A673 (cell line): ENCODE measurements at regions not wholly inside any gene's neighbourhood (a gene's known extent, or its start where the extent isn't known, plus 50 kb on each side); places are given as distances from the start of the nearest gene placed in this dataset.

ENCODE experiments used
- BruUV-seq: library from RNA; stranded (reverse); fragments of 400-500 nt; replicated peaks from 2 replicates; lab custom pipeline; 2021; lab: Mats Ljungman, UMichigan
- CTCF ChIA-PET: fragments of 300-600 bp; sonication (Branson Sonifier 250); formaldehyde crosslinking; loops from one replicate; lab custom pipeline; 2022; ENCODE audit warnings: antibody characterized with exemption; lab: Charles Lee
- POLR2A ChIA-PET: fragments of 300-600 bp; sonication (Branson Sonifier 250); formaldehyde crosslinking; loops from one replicate; lab custom pipeline; 2022; ENCODE audit warnings: antibody characterized with exemption; ENCODE audit not compliant: low non-redundant PET; lab: Charles Lee
- DNase-seq: peaks from one replicate; pipeline ENCODE4 v3.0.0-alpha.2; 2015; ENCODE audit warnings: low spot score
- H3K27ac ChIP-seq: fragments of 200-600 bp; sonication (generic); 2 replicates; pipeline ENCODE4 v1.5.1; 2016; ENCODE audit warnings: mixed run types, low read depth, mild to moderate bottlenecking, mixed read lengths, antibody characterized with exemption, low read length; ENCODE audit not compliant: poor library complexity, severe bottlenecking
- H3K27me3 ChIP-seq: fragments of 200-600 bp; sonication (generic); replicated peaks from 2 replicates; pipeline ENCODE4 v1.6.1; 2017; ENCODE audit warnings: mixed run types, low read depth, mild to moderate bottlenecking, mixed read lengths, antibody characterized with exemption, low read length; ENCODE audit not compliant: insufficient read depth, poor library complexity
- H3K36me3 ChIP-seq: fragments of 200-600 bp; sonication (generic); 2 replicates; pipeline ENCODE4 v1.6.1; 2016; ENCODE audit warnings: mixed run types, mild to moderate bottlenecking, mixed read lengths, antibody characterized with exemption, low read length; ENCODE audit not compliant: insufficient read depth, poor library complexity, severe bottlenecking
- H3K4me1 ChIP-seq: fragments of 200-600 bp; sonication (generic); 2 replicates; pipeline ENCODE4 v1.6.1; 2017; ENCODE audit warnings: mixed run types, mild to moderate bottlenecking, mixed read lengths, antibody characterized with exemption, low read length; ENCODE audit not compliant: insufficient read depth, poor library complexity, severe bottlenecking
- H3K4me3 ChIP-seq: fragments of 200-600 bp; sonication (generic); 2 replicates; pipeline ENCODE4 v1.5.1; 2016; ENCODE audit warnings: low read depth, mixed run types, mild to moderate bottlenecking, mixed read lengths, low read length; ENCODE audit not compliant: poor library complexity, severe bottlenecking
- H3K9me3 ChIP-seq: fragments of 200-600 bp; sonication (generic); 2 replicates; pipeline ENCODE4 v1.6.1; 2016; ENCODE audit warnings: mixed run types, low read depth, mild to moderate bottlenecking, mixed read lengths, antibody characterized with exemption, low read length; ENCODE audit not compliant: poor library complexity, severe bottlenecking
- CTCF ChIP-seq: fragments of 300-800, 200-600 bp; sonication (generic); conservative IDR thresholded peaks from 2 replicates; pipeline ENCODE4 v1.5.1; 2017; ENCODE audit warnings: low read depth, mild to moderate bottlenecking, antibody characterized with exemption, low read length, moderate library complexity, mixed read lengths
- EZH2 ChIP-seq: fragments of 200-600 bp; sonication (generic); IDR thresholded peaks from 2 replicates; pipeline ENCODE4 v1.6.1; 2017; ENCODE audit warnings: borderline replicate concordance, low read depth, mild to moderate bottlenecking, mixed read lengths, antibody characterized with exemption, low read length; ENCODE audit not compliant: poor library complexity, severe bottlenecking
- intact Hi-C: fragments of 100-400 bp; cut with micrococcal nuclease; formaldehyde crosslinking; loops from one replicate; pipeline ENCODE4 v1.10.0; 2022; ENCODE audit not compliant: unreplicated experiment

- intact Hi-C loops: no loop called here
- POLR2A ChIA-PET: no interaction called here
- H3K9me3 ChIP-seq: no peaks in the 10 kb centered on the region
- H3K27ac ChIP-seq: no peak overlapping the region
- H3K27me3 ChIP-seq: no peaks in the 10 kb centered on the region
- H3K4me3 ChIP-seq: no peak overlapping the region
- CTCF ChIA-PET: no interaction called here
- no peaks in the 10 kb centered on the region for H3K36me3 ChIP-seq
- BruUV-seq: no TSS peak
- no peak for TF ChIP-seq CTCF
- TF ChIP-seq EZH2: no peak
- H3K4me1 ChIP-seq: no peaks in the 10 kb centered on the region
- no peak for DNase-seq
Measured at GRCh38 chr5:9852671-9853070, 222.5 kb upstream of the TAS2R1 start.

- ChIA-PET POLR2A (no interaction called here), CTCF (no interaction called here)
- DNase-seq: no peak
- intact Hi-C loops: no loop called here
- Histone ChIP-seq H3K36me3 (no peaks in the 10 kb centered on the region), H3K27ac (no peak overlapping the region), H3K4me1 (no peaks in the 10 kb centered on the region), H3K27me3 (no peaks in the 10 kb centered on the region), H3K4me3 (no peak overlapping the region), H3K9me3 (no peaks in the 10 kb centered on the region)
- TF ChIP-seq CTCF (0 out of 2 replicates have a peak, but pooled peaks have one; percentile 10), EZH2 (no peak)
- no TSS peak for BruUV-seq
Measured at GRCh38 chr5:9851458-9851857, 221.3 kb upstream of the TAS2R1 start.

- H3K4me3 ChIP-seq: no peak overlapping the region
- intact Hi-C loops: no loop called here
- no peak overlapping the region for H3K27ac ChIP-seq
- H3K4me1 ChIP-seq: no peaks in the 10 kb centered on the region
- no TSS peak for BruUV-seq
- H3K9me3 ChIP-seq: no peaks in the 10 kb centered on the region
- no peaks in the 10 kb centered on the region for H3K27me3 ChIP-seq
- ChIA-PET POLR2A (no interaction called here), CTCF (no interaction called here)
- no peaks in the 10 kb centered on the region for H3K36me3 ChIP-seq
- no peak for TF ChIP-seq CTCF
- TF ChIP-seq EZH2: no peak
- no peak for DNase-seq
Measured at GRCh38 chr5:9850456-9850855, 220.3 kb upstream of the TAS2R1 start.
